LNCaP clone FGC (cell line): ENCODE measurements at regions not wholly inside any gene's neighbourhood (a gene's known extent, or its start where the extent isn't known, plus 50 kb on each side); places are given as distances from the start of the nearest gene placed in this dataset.

ENCODE experiments used
- DNase-seq: peaks from one replicate; pipeline ENCODE4 v3.0.0-alpha.2; 2011; ENCODE audit warnings: low read depth
- H3K4me3 ChIP-seq: 2 replicates; pipeline ENCODE4 v1.5.1; 2011; ENCODE audit warnings: mild to moderate bottlenecking, low read depth, low read length, control low read depth
- TF ChIP-seq, protein P1 (sequence below): IDR thresholded peaks from 2 replicates; pipeline ENCODE4 v1.5.1; 2012; ENCODE audit warnings: mild to moderate bottlenecking; ENCODE audit not compliant: control insufficient read depth, insufficient read depth; ENCODE audit errors: extremely low read depth

DNA sequence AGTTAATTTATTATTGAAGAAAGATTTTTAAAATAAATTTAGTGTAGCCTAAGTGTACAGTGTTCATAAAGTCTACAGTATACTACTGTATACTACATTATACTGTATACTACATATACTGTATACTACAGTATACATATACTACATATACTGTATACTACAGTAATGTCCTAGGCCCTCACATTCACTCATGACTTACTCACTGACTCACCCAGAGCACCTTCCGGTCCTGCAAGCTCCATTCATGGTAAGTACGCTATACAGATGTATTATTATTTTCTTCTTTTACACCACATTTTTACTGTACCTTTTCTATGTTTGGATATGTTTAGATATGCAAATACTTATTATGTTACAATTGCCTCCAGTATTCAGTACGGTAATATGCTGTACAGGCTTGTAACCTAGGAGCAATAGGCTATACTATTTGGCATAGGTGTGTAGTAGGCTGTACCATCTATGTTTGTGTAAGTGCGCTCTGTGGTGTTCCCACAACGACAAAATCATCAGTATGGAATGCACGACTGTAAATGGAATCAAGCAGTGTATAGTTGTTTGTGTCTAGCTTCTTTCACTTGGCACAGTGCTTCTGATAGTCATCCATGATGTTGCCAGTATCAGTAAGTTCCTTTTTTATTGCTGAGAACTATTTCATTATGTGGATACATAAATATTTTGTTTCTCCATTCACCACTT is 245.7 kb downstream of the MTX2 start:
- DNase-seq: no peak
- TF ChIP-seq, protein P1, sequence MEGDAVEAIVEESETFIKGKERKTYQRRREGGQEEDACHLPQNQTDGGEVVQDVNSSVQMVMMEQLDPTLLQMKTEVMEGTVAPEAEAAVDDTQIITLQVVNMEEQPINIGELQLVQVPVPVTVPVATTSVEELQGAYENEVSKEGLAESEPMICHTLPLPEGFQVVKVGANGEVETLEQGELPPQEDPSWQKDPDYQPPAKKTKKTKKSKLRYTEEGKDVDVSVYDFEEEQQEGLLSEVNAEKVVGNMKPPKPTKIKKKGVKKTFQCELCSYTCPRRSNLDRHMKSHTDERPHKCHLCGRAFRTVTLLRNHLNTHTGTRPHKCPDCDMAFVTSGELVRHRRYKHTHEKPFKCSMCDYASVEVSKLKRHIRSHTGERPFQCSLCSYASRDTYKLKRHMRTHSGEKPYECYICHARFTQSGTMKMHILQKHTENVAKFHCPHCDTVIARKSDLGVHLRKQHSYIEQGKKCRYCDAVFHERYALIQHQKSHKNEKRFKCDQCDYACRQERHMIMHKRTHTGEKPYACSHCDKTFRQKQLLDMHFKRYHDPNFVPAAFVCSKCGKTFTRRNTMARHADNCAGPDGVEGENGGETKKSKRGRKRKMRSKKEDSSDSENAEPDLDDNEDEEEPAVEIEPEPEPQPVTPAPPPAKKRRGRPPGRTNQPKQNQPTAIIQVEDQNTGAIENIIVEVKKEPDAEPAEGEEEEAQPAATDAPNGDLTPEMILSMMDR: no peak
- H3K4me3 ChIP-seq: no peak overlapping the region

DNA sequence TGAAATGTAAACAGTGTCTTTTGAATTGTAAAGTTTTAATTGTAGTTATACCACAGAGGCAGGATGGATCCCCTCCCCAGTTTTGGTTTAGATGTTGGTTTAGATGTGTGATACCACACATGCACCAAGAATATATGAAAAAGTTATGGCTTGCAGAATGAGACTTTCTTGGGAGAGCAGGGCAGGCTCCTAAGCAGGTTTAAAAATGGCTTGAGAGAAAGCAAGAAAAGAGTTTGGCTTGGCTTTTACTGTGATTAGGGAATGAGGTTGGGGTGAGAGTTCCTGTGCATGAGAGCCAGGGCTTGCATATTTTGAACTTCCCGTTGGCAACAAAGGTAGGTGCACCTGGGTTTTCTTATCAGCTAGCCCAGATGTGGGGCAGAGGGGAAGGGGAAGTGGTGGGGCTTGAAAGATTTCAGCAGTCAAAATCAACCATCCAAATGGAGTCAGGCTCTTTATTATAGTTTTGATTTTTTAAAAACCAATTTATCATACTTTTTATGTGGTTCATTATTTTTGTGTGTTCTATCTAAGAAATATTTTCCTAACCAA is 246.9 kb downstream of the MTX2 start:
- TF ChIP-seq, protein P1: no peak
- no peak overlapping the region for H3K4me3 ChIP-seq
- no peak for DNase-seq

DNA sequence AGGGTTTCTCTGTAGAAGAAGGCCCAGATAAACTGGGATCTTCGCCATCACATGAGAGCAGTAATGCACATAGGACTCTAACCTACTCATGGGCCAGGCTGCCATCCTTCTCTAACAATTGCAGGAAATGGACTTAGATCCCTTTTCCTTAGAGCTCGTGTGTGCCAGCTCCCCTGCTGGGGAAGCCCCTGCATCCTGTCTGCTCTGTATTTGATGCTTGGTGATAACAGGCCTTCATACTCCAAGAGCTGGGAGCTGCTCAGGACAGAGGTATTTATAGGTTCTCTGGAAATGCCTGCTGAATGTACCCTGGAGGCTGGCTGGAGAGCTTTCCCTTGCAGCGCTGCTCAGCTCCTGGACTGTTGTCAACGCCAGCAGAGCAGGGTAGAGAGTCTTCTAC is 249.6 kb downstream of the MTX2 start:
- no peak overlapping the region for H3K4me3 ChIP-seq
- TF ChIP-seq, protein P1: no peak
- DNase-seq: no peak

DNA sequence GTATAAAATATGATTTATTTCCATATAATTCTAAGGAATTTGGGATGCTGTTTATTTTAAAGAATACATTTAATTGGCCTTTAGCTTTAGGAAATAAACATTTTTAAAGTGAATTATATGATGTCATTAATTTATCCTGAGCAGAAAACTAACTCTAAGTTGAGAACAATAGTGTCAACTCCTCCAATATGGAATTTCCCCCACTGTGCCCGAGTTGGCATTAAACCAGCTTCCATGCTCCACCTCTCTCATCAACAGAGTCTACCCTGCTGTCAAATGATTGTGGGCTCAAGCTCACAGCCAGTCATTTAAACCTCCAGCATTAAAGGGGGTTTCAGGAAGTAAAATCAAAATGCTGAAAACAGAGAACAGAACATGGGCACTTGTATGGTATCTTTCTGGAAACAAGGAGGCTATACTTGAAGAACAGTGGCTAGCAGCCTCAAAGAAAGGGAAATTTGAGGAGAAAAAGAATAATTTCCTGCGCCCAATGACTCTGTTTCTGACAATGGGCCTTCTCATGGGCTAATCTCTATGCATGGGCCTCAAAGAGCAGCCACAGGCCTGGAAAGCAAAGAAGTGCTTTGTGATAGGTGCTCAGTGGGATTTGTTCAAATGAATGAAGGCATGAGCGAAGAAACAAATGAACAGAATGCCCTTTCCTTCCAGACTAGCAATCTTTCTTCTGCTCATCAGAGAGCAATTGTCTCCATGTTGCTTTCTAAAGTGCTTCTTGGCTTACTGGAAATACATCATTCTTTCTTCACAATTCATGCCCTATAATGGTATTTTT is 252.8 kb downstream of the MTX2 start:
- TF ChIP-seq, protein P1: no peak
- no peak for DNase-seq
- H3K4me3 ChIP-seq: no peak overlapping the region

DNA sequence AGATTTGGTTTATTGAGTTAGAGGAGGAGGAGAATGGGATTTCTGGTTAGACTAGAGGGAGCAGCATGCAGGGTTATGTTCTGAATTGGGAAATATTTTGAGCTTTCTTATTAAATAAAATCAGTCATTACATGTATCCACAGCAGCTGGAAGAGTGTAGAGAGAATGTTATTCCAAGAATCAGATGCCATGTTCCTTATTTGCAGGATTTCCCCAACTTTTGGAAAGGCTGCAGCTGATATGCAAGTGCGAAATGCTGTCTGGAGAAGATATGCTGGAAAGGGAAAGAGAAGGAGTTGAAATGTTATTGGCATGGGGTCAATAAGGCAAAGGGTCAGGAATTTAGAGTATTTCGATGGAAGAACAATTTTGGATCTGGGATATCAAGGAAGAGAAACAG is 255.8 kb downstream of the MTX2 start:
- no peak overlapping the region for H3K4me3 ChIP-seq
- TF ChIP-seq, protein P1: no peak

DNA sequence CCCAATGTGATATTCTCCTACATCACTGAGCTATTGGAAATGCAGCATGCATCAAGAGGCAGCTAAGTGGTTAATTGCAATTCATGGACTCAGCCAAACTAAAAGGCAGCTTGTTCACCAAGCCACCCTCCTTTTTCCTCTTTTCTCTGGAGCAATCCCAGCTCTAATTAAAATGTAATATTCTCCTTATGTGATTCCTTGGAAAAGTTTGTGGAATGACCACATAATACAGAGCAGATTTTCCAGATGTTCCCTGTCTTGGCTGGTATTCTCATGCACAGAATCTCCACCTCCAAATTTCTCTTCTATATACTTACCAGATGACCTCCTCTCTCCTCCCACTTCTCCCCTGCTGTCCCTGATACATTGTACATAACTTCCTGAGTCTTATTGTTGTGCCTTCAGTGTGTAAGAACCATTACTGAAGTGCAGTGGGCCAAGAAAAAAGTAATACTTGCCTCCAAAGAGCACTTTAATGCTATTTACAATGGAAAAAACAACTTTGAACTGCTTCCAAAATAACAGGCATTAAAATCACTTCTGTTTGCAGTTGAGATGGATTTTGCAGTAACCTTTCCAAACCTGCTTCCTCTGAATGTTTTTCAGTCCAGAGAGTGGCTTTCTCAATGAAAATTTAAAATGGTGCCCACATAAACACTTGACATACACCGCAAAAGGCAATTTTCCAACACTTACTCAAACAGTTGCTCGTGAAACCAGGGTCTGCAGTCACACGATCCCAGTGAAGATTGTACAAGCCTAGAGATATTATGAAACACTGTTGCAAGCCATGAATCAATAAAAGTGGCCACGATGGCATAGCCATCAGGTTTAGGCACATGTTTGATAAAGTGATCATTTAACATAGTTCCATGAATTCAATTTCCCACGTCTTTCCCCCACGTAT is 258.0 kb downstream of the MTX2 start:
- TF ChIP-seq, protein P1: no peak
- no peak for DNase-seq
- H3K4me3 ChIP-seq: no peak overlapping the region

More for the DNA sequence above, 255.8 kb downstream of the MTX2 start:
- no peak for DNase-seq
